ENCODE measurements at regions not wholly inside any gene's neighbourhood (a gene's known extent, or its start where the extent isn't known, plus 50 kb on each side); places are given as distances from the start of the nearest gene placed in this dataset.

- TF ChIP-seq CBX5 (IDR thresholded peaks at IDR 0.05; ENCODE audit: borderline replicate concordance, low read depth) (no peak), ZNF609 (CRISPR knock-in tag; IDR thresholded peaks at IDR 0.05; ENCODE audit: borderline replicate concordance) (no peak), ZBTB8A (IDR thresholded peaks at IDR 0.05; ENCODE audit: partially characterized antibody) (no peak), ZKSCAN3 (CRISPR knock-in tag; IDR thresholded peaks at IDR 0.05) (no peak)
These were observed 76.4 kb upstream of the MBNL3 start (continued) for GRCh38 chrX:132565273-132565672.

- no peak for DNase-seq (ENCODE audit: extremely low read depth in 1 of 4, low spot score in 3 of 4)
- in situ Hi-C loops (cut with MboI), result no loop called here
- Histone ChIP-seq H3K9me1 (ENCODE audit: control insufficient read depth, insufficient read depth, low read length) (no peaks in the 10 kb centered on the region), H3K27ac (ENCODE audit: extremely low read depth, low read depth, low read length) (no peak overlapping the region), H2AFZ (ENCODE audit: low read depth, low read length) (no peak overlapping the region), H3K27me3 (ENCODE audit: control insufficient read depth in 2 of 2, insufficient read depth in 2 of 2, low read length in 2 of 2) (no peaks in the 10 kb centered on the region), H3K9ac (ENCODE audit: insufficient read depth in 1 of 2, low read depth in 2 of 2, low read length in 2 of 2) (no peak overlapping the region), H3K4me2 (ENCODE audit: insufficient read depth, low read length) (no peak overlapping the region), H4K20me1 (replicated peaks; ENCODE audit: control insufficient read depth, insufficient read depth, low read length) (no peaks in the 10 kb centered on the region), H3K4me3 (no peak overlapping the region), H3K36me3 (ENCODE audit: control insufficient read depth, insufficient read depth, low read length) (no peaks in the 10 kb centered on the region), H3K79me2 (ENCODE audit: control insufficient read depth, insufficient read depth, low read length) (no peaks in the 10 kb centered on the region), H3K4me1 (replicated peaks in 1 of 2; ENCODE audit: control insufficient read depth in 2 of 2, insufficient read depth in 2 of 2, low read length in 2 of 2) (no peaks in the 10 kb centered on the region), H3K9me3 (replicated peaks; ENCODE audit: control insufficient read depth, insufficient read depth, low read depth, low read length) (no peaks in the 10 kb centered on the region)
- ATAC-seq, result no peak
- FAIRE-seq, result no peak
- ChIA-PET POLR2A (no interaction called here), CTCF (ENCODE audit: low intra/inter-chr PET ratio) (no interaction called here)
- intact Hi-C loops (cut with micrococcal nuclease), result no loop called here
- no TSS peak for BruUV-seq (replicated peaks)
- WGBS (ENCODE audit: insufficient coverage, low coverage, missing lambda C conversion rate), result 0% methylated on average over 1 of the region's 2 CpGs
- no peak for TF ChIP-seq YBX1 (IDR thresholded peaks at IDR 0.05)
- no peak for TF ChIP-seq ZZZ3 (IDR thresholded peaks at IDR 0.05)
- no peak for TF ChIP-seq CCNT2 (IDR thresholded peaks at IDR 0.05; ENCODE audit: borderline replicate concordance, extremely low read depth, insufficient read length, low read depth, low read length)
- TF ChIP-seq SIX5 (IDR thresholded peaks at IDR 0.05; ENCODE audit: borderline replicate concordance in 1 of 2, insufficient read depth in 1 of 2, low read depth in 1 of 2, low read length in 2 of 2), result no peak
- TF ChIP-seq HNRNPK (IDR thresholded peaks at IDR 0.05; ENCODE audit: low read depth, low read length, poor library complexity, severe bottlenecking), result no peak
- TF ChIP-seq SMAD3 (CRISPR knock-in tag; conservative IDR thresholded peaks at IDR 0.05), result no peak
- no peak for TF ChIP-seq NFE2L1 (tag; IDR thresholded peaks at IDR 0.05; ENCODE audit: borderline replicate concordance, low read depth)
- TF ChIP-seq CEBPZ (IDR thresholded peaks at IDR 0.05; ENCODE audit: borderline replicate concordance, low read depth, low read length), result no peak
- TF ChIP-seq RBM22 (IDR thresholded peaks at IDR 0.05; ENCODE audit: low read depth, low read length, poor library complexity, severe bottlenecking), result no peak
These were observed 75.1 kb upstream of the MBNL3 start for GRCh38 chrX:132563976-132564375.

All from K562 (cell line).